Activated CD4-positive, alpha-beta T cell treated with anti-CD3 and anti-CD28 coated beads for 4 hours (primary cell): ENCODE measurements at regions not wholly inside any gene's neighbourhood (a gene's known extent, or its start where the extent isn't known, plus 50 kb on each side); places are given as distances from the start of the nearest gene placed in this dataset.
A peak's percentile ranks its signal among the peaks of the same experiment; 100 is the strongest.
"Not testable (repeated sequence)": the region's sequence is repeated elsewhere in the genome, so short reads cannot be mapped to it uniquely, and the experiment has no call there.

Experiments used
- DNase-seq, 2 donors: peaks; one replicate each; pipeline ENCODE4 v3.0.0-alpha.2; 2020

DNA sequence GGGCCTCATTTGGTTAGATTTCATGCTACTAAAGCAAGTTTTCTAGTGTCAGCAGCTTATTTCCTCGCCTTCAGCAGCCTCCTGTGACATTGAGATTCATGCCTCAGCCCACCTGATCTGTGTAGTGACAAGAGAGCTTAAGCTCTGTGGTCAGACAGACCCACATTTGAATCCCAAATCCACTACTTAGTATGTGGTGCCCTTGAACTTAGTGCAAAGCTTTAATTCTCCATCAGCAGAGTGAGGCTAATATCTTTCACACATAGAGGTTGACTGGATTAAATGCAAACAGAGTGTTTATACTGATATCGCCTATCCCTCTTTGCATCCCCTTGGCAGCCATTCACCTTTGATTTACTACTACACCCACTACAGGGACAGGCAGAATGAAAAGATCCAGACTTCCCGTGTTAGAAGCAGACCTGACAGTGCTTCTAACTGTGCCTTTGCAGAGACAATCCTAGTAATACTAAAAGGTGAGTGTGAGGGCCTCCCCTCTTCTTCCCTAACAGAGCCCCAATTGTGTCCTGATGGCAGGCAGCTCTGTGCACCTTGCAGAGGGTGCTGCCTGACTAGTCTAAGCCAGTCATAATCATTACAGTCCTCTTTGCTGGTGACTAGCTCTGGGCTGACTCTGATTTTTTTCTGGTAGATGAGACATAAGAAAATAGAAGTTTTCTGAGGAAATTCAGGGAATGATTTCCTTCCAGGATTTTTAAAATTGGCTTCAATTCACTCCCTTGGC lies 264.0 kb downstream of the CTH start:
- DNase-seq = no peak

DNA sequence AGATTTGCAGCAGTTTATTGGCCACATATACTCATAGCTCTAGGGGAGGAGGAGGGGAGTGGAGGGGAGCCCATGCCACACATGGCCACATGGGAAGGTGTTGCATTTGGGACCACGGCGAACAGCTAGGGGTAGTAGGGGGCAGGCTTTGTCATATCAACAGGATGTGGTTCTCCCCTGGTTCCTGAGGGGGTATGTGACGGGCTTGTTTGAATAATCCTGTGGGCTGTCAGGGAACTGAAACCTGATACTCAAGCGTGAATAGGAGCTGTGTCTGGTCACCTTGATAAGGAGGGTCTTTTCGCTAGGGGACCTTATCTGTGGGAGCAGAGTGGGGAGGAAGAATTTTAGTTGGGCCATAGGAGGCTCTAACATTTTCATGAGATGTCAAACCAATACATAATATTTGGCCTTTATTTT lies 264.7 kb downstream of the CTH start:
- DNase-seq = no peak

DNA sequence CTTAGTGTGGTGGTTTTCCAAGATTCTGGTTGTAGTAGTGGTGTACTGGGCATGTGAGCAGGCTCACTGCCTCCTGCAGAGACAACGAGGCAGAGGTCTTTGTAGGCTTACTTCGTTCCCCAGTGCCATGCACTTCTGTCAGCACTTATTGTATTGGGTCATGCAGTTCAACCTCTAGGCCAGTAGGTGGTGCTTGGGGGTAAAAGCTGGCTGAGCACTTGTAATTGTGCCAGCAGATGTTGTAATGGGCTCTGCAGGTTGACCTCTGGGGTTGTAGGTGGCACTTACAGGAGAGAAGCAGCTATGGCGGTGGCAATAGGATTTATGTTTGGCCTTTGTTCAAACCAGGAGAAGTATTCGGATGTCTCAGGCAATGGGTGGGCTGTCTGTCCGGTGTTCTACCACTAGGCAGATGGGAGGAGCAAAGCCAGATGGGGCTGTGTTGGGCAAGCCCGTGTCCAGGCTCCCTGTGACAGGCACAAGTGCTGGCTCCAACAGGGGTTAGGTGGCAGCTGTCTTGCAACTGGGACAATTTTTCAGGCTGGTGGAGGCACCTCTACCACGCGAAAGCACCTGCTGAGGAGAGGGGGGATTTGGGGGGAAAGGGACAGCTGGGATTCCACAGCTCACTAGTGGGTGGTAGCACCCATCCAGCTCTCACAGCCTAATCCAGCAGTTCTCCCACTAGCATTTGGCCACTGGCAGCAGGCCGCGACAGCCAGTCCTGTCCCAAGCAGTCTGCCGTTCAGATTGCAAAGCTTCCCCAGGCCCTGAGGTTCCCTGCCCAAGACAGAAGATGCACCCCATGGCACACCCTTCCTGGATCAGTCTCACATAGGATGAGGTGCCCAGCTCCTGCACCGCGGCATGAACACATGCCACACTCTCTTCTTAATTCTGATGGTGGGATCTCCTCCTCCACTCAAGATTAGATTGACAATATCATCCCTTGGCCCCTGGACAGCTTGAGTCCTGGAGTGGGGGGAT lies 274.5 kb downstream of the CTH start:
- DNase-seq = peak in 1 of 2 donors; percentile 8

DNA sequence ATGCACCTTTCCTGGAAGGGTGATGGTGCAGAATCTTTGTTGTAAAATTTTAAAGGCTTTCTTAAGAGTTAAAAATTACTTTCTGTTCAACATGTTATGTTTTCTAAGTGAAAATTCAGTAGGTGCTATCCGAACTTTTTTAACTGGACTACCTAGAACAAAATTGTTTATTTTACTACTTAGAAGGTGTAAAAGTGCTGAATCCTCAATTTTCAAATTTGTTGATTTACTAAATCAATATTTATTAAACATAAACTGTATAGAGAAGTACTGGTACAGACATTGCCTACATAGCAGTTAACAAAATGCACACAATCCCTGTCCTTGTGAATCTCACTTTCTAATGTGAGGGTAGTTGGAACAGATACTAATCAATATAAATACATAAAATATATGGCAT lies 277.5 kb downstream of the CTH start:
- DNase-seq = no peak

DNA sequence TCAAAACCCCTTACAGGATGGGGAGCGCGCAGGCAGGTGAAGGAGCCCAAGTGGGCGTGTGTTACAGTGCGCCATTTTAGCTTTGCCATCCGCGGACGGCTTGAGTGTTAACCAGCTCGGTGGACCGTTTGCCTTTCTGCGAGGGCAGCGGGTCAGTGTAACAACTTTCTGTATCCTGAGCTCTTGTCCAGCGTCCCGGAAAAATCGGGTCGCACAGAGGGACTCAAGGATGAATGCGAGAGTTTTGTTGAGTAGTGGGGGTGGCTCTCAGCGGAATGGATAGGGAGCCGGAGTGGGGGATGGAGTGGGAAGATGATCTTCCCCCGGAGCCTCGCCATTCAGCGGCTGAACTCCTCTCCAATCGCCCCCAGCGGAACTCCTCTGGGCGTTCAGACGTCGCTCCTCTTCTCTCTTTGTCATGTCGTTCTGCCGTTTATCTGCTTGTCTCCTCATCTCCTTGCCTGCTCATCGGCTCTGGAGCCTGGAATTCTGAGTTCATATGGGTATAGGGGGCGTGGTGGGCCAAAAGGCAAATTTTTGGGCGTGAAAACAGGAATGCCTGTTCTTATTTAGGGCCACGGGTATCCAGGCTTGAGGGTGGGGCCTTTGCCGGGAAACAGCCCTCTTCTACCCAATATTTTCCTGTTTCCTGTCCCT lies 295.4 kb downstream of the CTH start:
- no peak for DNase-seq

DNA sequence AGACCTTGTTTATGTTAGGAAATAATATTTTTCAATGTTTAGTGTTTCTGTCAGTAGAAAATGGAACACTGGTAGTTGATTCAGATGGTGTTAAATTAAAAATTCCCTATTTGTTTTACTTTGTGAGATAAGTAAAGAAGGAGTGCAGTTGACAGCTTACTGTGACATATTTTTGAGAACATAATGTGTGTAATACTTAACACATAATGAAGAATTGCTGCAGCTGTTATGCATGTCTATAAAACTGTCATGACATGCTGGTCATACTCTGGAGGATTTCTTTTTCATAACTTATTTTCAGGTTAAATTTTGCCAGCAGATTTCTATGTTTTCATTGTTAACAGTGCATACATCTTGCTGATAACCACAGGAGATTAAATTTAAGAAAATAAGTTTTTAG lies 296.1 kb downstream of the CTH start:
- DNase-seq = no peak

DNA sequence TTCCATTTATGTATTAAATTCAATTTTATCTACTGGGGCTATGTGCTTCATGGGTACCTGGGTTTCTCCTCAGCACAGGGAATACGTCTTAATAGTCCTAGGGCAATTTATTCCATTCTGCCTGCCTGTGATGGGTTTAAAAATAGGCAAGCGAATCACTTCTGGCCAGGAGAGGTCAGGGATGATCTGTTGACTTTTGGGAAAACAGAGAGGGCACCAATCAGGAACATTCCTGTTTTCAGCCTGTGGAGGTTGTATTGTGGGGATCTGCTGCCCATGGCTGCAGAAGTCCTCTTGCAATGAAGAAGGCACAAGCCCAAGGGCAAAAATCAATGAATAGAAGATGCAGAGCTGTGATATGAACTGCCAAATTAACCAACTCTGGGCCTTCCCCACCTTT lies 303.1 kb downstream of the CTH start:
- no peak for DNase-seq

DNA sequence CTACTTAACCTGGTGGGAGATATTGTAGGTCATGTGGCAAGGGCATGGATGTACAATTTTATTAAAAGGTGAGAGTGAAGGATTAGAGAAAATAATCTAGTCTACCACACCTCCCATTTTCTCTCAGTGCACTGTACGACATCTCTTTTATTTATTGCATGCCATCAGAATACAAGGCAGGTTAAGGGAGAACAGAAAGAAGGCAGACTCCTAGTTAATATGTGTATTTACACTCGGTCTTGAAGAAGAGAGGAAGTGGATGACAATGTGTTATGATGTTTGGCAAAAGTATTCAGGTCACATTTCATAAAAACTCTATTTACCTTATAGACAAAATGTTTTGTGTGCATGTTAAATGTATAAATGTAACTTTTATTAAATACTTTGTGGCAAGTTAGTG lies 306.1 kb downstream of the CTH start:
- no peak for DNase-seq

DNA sequence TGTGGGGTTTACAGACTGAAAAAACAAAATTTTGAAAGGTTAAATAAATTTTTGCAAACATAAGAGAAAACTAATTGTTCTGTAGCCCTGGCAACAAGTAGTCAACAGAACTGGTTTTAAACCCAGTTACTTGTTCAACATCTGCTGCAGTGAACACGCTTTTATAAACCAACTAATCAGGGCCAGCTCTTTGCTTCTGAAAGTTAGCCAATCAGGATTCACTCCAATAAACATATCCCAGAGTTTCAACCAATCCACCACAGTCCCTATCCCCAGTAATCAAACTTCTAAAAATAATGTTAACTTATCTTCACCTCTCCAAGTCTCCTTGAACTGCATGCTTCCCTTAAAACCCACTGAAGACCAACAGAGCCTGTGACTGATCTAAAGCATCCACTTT lies 306.6 kb downstream of the CTH start:
- DNase-seq = no peak

DNA sequence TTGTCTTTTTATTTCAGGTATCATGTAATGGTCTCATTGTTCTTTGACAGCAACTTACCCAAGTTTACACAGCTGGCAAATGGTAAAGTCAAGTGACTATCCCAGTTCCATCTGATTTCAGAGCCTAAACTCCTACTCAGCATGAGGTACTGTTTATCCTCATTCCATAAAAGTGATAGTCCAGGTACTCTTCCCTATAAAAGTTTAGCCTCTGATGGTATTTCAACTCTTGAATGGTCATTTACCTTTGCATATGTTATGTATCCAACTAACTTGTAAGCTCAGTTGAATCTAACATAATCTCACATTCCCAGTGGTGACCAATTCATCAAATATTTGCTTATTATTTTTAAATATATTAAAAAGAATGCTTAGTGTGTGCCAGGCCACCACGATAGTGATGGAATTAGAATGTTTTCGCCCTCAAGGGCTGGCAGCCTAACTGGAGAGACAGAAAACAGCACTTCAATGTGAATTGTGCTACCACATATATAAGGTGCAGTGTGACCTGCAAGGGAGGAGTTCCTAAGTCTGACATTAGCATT lies 307.1 kb downstream of the CTH start:
- DNase-seq = no peak

DNA sequence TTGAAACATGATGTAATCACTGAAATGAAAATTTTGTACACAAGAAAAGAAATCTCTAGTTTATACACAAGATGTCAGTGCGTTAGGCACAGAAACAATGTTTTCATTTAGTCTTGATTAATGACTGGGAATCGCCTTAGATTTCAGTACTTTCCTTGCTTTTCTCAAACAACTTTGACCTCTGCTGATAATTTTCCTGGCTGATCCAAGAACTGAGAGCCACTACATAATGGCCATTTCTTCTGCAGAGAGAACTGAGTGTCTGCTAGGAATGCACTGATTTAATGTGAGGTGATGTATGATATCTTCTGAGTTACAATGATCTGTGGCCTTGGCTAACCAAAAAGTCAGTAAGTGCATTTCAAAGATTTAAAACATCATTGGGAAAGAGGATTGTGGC lies 308.1 kb downstream of the CTH start:
- DNase-seq = no peak

DNA sequence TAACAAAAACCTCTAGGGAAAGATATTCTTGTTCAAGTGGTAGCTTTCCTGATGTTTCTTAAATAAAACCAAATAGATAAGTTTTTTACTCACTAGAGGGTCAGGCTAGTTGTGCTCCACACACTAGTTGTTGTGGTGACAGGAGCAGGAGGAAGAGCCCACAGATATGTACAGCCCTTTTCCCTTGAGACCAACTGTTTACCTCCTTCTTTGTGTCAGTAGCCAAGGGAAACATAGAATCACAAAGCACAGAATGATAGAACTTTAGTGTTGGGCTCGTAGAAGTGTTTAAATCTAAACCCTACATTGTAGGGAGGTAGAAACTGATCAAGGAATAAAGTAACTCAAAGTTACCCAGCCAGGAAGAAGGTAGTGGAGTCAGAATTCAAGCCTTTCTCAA lies 309.0 kb downstream of the CTH start:
- DNase-seq = no peak

DNA sequence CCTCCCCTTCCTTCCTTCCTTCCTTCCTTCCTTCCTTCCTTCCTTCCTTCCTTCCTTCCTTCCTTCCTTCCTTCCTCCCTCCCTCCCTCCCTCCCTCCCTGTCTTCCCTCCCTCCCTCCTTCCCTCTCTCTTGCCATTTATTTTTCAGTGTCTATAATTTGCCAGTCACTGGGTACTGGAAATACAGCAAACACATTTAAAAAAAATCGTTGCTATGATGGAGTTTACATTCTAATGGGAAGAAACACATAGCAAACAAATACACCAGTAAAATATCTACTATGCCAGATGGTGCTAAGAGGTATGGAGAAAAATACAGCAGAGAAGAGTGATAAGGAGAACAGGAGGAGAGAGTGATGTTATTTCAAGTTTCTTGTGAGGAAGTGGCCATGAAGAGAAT lies 309.5 kb downstream of the CTH start:
- DNase-seq = no peak

DNA sequence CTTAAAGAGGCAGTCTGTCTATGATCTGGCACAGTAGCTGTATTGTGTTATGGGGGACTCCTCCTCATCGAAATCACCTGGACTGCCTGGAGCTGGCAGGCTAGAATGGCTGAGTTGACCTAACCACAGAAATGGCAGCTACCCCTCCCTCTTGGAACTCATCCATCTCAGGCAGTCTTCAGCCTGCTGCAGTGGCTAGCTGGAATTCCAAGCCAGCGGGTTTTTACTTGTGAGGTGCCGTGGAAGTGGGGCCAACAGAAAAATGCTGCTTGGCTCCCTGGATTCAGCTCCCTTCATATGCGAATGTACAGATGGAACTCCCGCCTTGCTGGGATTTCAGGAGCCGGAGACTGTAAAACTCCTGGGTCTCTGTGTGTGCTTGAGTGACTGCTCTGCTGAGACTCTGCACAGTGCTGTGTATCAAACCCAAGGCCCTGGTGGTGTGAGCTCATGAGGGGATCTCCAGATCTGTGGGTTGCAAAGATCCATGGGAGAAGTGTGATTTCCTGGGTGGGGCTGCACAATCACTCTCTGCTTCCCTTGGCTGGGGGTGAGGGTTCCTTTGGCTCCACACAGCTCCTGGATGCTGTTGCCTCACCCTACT lies 316.9 kb downstream of the CTH start:
- no peak for DNase-seq

DNA sequence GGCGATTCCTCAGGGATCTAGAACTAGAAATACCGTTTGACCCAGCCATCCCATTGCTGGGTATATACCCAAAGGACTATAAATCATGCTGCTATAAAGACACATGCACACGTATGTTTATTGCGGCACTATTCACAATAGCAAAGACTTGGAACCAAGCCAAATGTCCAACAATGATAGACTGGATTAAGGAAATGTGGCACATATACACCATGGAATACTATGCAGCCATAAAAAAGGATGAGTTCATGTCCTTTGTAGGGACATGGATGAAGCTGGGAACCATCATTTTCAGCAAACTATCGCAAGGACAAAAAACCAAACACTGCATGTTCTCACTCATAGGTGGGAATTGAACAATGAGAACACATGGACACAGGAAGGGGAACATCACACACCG lies 311.1 kb downstream of the PTGER3 start:
- DNase-seq = not testable (repeated sequence)

DNA sequence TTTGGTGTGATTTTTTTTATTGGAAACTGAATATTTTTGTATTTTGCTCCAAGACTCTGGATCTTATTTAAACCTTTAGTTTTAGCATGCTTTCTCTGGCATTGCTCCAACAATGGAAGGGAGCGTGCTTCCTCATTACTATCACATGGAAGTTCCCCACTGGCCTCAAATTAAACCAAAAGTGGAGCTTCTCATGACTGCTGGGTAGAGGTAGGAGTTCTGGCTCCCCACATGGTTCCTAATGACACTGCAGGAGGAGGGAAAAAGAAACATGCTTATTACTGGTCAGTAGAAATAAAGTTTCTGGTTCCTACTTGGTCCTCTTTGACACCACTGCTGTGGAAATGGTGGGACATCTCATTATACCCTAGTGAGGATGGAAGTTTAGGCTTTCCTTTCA lies 310.5 kb downstream of the PTGER3 start:
- DNase-seq = no peak

DNA sequence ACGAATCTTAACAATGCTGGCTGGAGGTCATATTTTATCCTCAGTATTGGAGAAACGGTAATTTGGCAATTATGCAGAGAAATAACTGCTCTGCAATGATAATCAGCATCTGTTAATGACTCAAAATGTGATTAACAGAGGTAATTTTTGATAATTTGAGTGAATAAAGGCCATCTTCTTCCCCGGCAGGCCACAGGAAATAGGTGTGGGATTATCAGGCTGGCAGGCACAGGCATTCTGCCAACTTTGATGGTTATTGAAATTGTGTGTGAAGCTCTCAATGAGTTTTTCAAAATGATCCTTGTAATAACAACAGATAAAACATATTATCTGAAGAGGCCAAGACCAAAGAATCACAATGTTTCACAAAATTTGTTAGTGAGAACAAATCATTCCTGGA lies 309.0 kb downstream of the PTGER3 start:
- no peak for DNase-seq

DNA sequence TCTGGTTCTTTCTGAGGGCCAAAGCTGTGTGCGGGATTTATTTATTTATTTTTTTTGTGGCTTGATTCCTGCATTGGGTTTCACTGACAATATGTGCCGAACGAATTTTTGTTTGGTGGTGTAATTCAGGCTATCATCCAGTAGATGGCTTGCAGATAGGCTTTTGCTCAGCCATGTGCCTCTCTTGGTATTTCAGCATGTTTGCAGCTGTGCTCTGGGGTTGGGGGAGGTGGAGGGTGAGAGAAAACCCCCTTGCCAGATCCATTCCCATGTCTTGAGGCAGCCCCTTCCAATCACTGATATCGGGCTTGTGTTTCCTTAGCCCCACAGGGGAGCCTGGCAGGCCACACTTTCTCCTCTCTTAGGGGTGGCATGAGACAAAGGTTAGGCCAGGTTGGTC lies 302.4 kb downstream of the PTGER3 start:
- no peak for DNase-seq

DNA sequence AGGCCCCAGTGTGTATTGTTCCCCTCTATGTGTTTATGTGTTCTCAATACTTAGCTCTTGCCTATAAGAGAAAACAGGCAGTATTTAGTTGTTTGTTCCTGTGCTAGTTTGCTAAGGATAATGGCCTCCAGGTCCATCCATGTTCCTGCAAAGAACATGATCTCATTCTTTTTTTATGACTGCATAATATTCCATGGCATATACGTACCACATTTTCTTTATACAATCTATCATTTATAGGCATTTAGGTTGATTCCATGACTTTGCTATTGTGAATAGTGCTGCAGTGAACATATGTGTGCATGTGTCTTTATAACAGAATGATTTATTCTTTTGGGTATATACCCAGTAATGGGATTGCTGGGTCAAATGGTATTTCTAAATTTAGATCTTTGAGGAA lies 301.6 kb downstream of the PTGER3 start:
- not testable (repeated sequence) for DNase-seq

DNA sequence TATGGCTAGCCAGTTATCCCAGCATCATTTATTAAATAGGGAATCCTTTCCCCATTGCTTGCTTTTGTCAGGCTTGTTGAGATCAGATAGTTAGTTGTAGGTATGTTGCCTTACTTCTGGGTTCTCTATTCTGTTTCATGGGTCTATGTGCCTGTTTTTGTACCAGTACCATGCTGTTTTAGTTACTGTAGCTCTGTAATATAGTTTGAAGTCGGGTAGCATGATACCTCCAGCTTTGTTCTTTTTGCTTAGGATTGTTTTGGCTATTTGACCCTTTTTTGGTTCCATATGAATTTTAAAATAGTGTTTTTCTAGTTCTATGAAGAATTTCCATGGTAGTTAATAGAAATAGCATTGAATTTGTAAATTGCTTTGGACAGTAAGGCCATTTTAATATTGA lies 300.5 kb downstream of the PTGER3 start:
- DNase-seq = not testable (repeated sequence)

DNA sequence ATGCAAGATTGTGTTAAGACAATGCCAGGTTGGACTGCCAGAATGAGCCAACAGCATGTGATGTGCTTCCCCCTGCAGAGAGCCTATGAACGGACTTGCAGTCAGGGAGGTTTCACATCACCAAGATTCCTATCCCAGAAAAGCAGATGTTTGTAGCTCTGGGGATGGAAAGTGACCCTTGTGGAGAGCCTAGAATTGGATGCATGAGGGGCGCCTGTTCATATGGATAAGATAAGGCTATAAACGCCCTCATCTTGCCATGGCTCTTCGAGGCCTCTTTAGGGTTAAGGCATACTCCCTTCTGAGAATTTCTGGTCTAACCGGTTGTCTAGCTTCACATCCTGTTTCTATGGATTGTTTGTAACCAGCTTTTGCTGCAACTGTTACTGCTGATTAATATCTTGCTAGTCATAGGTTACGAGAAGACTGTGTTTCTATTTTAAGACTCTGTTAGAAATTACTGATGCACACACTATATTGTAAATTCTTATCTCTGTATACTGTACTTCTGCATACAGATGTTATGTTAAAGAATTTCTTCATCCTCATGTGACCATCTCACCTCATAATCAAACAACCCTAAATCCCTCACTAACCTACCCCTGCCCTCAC lies 295.8 kb downstream of the PTGER3 start:
- not testable (repeated sequence) for DNase-seq

DNA sequence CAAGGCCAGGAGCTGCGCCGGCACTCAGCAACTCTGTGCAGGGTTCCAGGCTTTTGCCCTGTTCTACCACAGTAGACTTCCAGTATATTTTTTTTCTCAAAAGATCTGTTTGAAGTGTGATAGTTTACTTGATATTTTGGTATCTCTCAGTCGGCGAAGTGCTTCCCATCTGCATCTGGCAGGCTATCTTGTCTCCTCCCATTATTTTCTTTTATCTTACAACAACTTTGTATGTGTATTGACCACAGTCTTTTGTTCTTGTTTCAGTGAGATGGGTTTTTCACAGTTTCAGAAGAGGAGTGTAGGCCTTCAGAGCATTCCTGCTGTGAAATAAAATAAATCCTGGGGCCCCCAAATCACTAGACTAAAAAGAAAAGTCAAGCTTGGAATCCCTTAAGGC lies 292.9 kb downstream of the PTGER3 start:
- no peak for DNase-seq
